ENCODE measurements at regions not wholly inside any gene's neighbourhood (a gene's known extent, or its start where the extent isn't known, plus 50 kb on each side); places are given as distances from the start of the nearest gene placed in this dataset.
"Not testable (repeated sequence)": the region's sequence is repeated elsewhere in the genome, so short reads cannot be mapped to it uniquely, and the experiment has no call there.

DNA sequence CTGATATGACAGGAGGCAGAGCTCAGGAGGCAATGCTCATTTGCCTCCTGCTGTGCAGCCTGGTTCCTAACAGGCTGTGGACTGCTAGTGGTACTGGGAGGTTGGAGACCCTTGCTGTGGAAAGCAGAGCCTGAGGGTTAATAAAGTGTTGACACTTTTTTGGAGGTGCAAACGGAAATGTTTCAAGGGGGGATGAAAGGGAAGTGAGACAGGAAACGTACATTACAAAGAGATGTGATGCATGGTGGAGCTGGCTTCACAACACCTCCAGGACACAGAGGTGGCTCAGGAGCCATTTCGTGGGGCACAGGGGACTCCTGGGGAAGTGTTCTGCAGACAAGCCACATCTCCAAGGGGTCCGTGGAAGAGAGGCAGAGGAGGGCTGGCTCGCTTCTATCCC, 137.6 kb upstream of the SVIL start (continued):
- no peak for TF ChIP-seq NRF1 (IDR thresholded peaks at IDR 0.05; ENCODE audit: low read depth, low read length)
- TF ChIP-seq ELF1 (IDR thresholded peaks at IDR 0.05), result no peak

- H3K9me2 ChIP-seq, result no peaks in the 10 kb centered on the region
- H4K20me1 ChIP-seq (ENCODE audit: insufficient read depth), result no peaks in the 10 kb centered on the region
- no peak for TF ChIP-seq PBX3 (IDR thresholded peaks at IDR 0.05)
- no peak for TF ChIP-seq CHD2 (IDR thresholded peaks at IDR 0.05; ENCODE audit: low read length, partially characterized antibody)
- TF ChIP-seq TAF1 (IDR thresholded peaks at IDR 0.05; ENCODE audit: borderline replicate concordance, low read depth, low read length), result no peak
- no peak overlapping the region for H2AFZ ChIP-seq (ENCODE audit: low read depth)
- no peaks in the 10 kb centered on the region for H3K27me3 ChIP-seq (ENCODE audit: insufficient read depth)
- H3K9me3 ChIP-seq, result no peaks in the 10 kb centered on the region
- H3K4me1 ChIP-seq (ENCODE audit: control insufficient read depth in 1 of 2, insufficient read depth in 2 of 2, low read depth in 1 of 2, low read length in 1 of 2), result no peaks in the 10 kb centered on the region
- ChIA-PET CTCF (no interaction called here), POLR2A (no interaction called here)
- WGBS (ENCODE audit: low lambda C conversion rate), result 89% methylated on average over 5 of the region's 5 CpGs
- no peak overlapping the region for H3K27ac ChIP-seq (ENCODE audit: low read depth in 2 of 2, low read length in 1 of 2)
- no peaks in the 10 kb centered on the region for H3K79me2 ChIP-seq (ENCODE audit: insufficient read depth)
- no peaks in the 10 kb centered on the region for H3K36me3 ChIP-seq (replicated peaks in 1 of 2; ENCODE audit: control insufficient read depth in 1 of 2, insufficient read depth in 2 of 2, low read length in 1 of 2)
- no peak overlapping the region for H3K4me3 ChIP-seq (ENCODE audit: low read depth in 2 of 2, low read length in 1 of 2)
- DNase-seq, result no peak
- H3K9ac ChIP-seq, result no peak overlapping the region
- H3F3A ChIP-seq (replicated peaks; ENCODE audit: insufficient read depth), result no peaks in the 10 kb centered on the region
- H3K4me2 ChIP-seq, result no peak overlapping the region
Observed at GRCh38 chr10:29771376-29771775, 136.6 kb upstream of the SVIL start.

GRCh38 chr10:29769277-29769676, 134.5 kb upstream of the SVIL start:
- H3K36me3 ChIP-seq (replicated peaks in 1 of 2; ENCODE audit: control insufficient read depth in 1 of 2, insufficient read depth in 2 of 2, low read length in 1 of 2); H3K9ac ChIP-seq; H3K4me2 ChIP-seq; H3K27me3 ChIP-seq (ENCODE audit: insufficient read depth); H3K79me2 ChIP-seq (ENCODE audit: insufficient read depth); H3K27ac ChIP-seq (ENCODE audit: low read depth in 2 of 2, low read length in 1 of 2); H4K20me1 ChIP-seq (ENCODE audit: insufficient read depth); POLR2A ChIA-PET; H3K4me3 ChIP-seq (ENCODE audit: low read depth in 2 of 2, low read length in 1 of 2); H3F3A ChIP-seq (replicated peaks; ENCODE audit: insufficient read depth); H3K9me3 ChIP-seq; H2AFZ ChIP-seq (ENCODE audit: low read depth); DNase-seq; H3K9me2 ChIP-seq; H3K4me1 ChIP-seq (ENCODE audit: control insufficient read depth in 1 of 2, insufficient read depth in 2 of 2, low read depth in 1 of 2, low read length in 1 of 2); CTCF ChIA-PET: not testable (repeated sequence)
- 80% methylated on average over 4 of the region's 4 CpGs for WGBS (ENCODE audit: low lambda C conversion rate)

DNA sequence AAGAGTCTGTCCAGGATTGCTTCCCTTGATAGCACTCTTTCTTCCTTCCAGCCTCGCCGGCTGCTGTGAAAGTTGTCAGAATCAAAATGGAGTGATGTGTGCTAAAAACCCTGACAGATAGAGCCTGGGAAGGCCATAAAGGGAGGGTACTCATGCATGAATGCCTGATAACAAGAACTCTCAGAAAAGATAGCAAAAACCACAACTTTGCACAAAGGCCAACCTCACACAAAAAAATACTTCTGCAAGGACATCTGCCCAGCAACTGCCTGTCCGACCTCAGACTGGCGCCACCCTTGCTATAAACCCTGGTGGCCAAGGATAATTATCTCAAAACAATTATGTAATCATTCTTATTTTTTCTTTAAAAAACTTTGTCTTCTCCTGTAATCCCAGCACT, 133.2 kb upstream of the SVIL start:
- H3K4me2 ChIP-seq, result no peak overlapping the region
- DNase-seq, result no peak
- WGBS (ENCODE audit: low lambda C conversion rate), result 99% methylated on average over 4 of the region's 4 CpGs

More for the DNA sequence above, 133.2 kb upstream of the SVIL start:
- no peak overlapping the region for H3K4me3 ChIP-seq (ENCODE audit: low read depth in 2 of 2, low read length in 1 of 2)
- H2AFZ ChIP-seq (ENCODE audit: low read depth), result no peak overlapping the region
- no peaks in the 10 kb centered on the region for H3K36me3 ChIP-seq (replicated peaks in 1 of 2; ENCODE audit: control insufficient read depth in 1 of 2, insufficient read depth in 2 of 2, low read length in 1 of 2)
- TF ChIP-seq FOXJ3 (CRISPR knock-in tag; IDR thresholded peaks at IDR 0.05), result no peak
- TF ChIP-seq ELF1 (IDR thresholded peaks at IDR 0.05), result no peak
- TF ChIP-seq EP300 (IDR thresholded peaks at IDR 0.05; ENCODE audit: borderline replicate concordance in 1 of 2, low read depth in 1 of 2, low read length in 1 of 2), result no peak
- no peak for TF ChIP-seq GABPA (IDR thresholded peaks at IDR 0.05; ENCODE audit: low read depth)
- no peak for TF ChIP-seq NFIC (IDR thresholded peaks at IDR 0.05; ENCODE audit: borderline replicate concordance)
- no peak for TF ChIP-seq REST (IDR thresholded peaks at IDR 0.05; ENCODE audit: low read depth, low read length)
- no peaks in the 10 kb centered on the region for H3K9me3 ChIP-seq
- H3K9ac ChIP-seq, result no peak overlapping the region
- no peak overlapping the region for H3K27ac ChIP-seq (ENCODE audit: low read depth in 2 of 2, low read length in 1 of 2)
- no peaks in the 10 kb centered on the region for H3K27me3 ChIP-seq (ENCODE audit: insufficient read depth)
- POLR2A ChIA-PET, result no interaction called here
- no peaks in the 10 kb centered on the region for H4K20me1 ChIP-seq (ENCODE audit: insufficient read depth)
- no peaks in the 10 kb centered on the region for H3F3A ChIP-seq (replicated peaks; ENCODE audit: insufficient read depth)
- no peaks in the 10 kb centered on the region for H3K4me1 ChIP-seq (ENCODE audit: control insufficient read depth in 1 of 2, insufficient read depth in 2 of 2, low read depth in 1 of 2, low read length in 1 of 2)
- CTCF ChIA-PET, result no interaction called here
- no peaks in the 10 kb centered on the region for H3K79me2 ChIP-seq (ENCODE audit: insufficient read depth)
- H3K9me2 ChIP-seq, result no peaks in the 10 kb centered on the region

Data from SK-N-SH (cell line).